Neural cell (in vitro differentiated cells): ENCODE measurements at regions not wholly inside any gene's neighbourhood (a gene's known extent, or its start where the extent isn't known, plus 50 kb on each side); places are given as distances from the start of the nearest gene placed in this dataset.

Source experiments
- H2AFZ ChIP-seq: fragments of 200-600, 300-800 bp; sonication (generic), shearing (Covaris generic); 2 replicates; pipeline ENCODE4 v1.6.0; 2014; ENCODE audit warnings: low read depth, mild to moderate bottlenecking, antibody characterized with exemption, low read length, moderate library complexity
- H3F3A ChIP-seq: fragments of 200-600 bp; shearing (Covaris generic); 2 replicates; pipeline ENCODE4 v1.6.1; 2016; ENCODE audit warnings: mild to moderate bottlenecking, moderate library complexity, mixed read lengths, antibody characterized with exemption, low read length; ENCODE audit not compliant: insufficient read depth, poor library complexity, severe bottlenecking
- H3K27ac ChIP-seq: fragments of 200-600, 300-800 bp; sonication (generic), shearing (Covaris generic); 2 replicates; pipeline ENCODE4 v1.5.1; 2014; ENCODE audit warnings: mild to moderate bottlenecking, low read length, moderate library complexity
- H3K27me3 ChIP-seq: fragments of 300-800, 200-600 bp; sonication (generic), shearing (Covaris generic); 2 replicates; pipeline ENCODE4 v1.6.0; 2014; ENCODE audit warnings: mild to moderate bottlenecking, low read depth, low read length, moderate library complexity; ENCODE audit not compliant: insufficient read depth
- H3K36me3 ChIP-seq: fragments of 300-800, 200-600 bp; sonication (generic), shearing (Covaris generic); 2 replicates; pipeline ENCODE4 v1.5.1; 2014; ENCODE audit warnings: mild to moderate bottlenecking, antibody characterized with exemption, low read length, moderate library complexity; ENCODE audit not compliant: insufficient read depth
- H3K4me2 ChIP-seq: fragments of 300-800, 200-600 bp; sonication (generic), shearing (Covaris generic); 2 replicates; pipeline ENCODE4 v1.6.0; 2014; ENCODE audit warnings: mild to moderate bottlenecking, low read length
- H3K4me3 ChIP-seq: fragments of 300-800, 200-600 bp; sonication (generic), shearing (Covaris generic); 2 replicates; pipeline ENCODE4 v1.5.1; 2014; ENCODE audit warnings: mild to moderate bottlenecking, low read length, moderate library complexity
- H3K79me2 ChIP-seq: fragments of 200-600 bp; shearing (Covaris generic); replicated peaks from 2 replicates; pipeline ENCODE4 v1.6.0; 2014; ENCODE audit warnings: mild to moderate bottlenecking, low read length, moderate library complexity; ENCODE audit not compliant: insufficient read depth
- H3K9ac ChIP-seq: fragments of 300-800, 200-600 bp; sonication (generic), shearing (Covaris generic); 2 replicates; pipeline ENCODE4 v1.6.1; 2016; ENCODE audit warnings: mild to moderate bottlenecking, low read length, mixed read lengths
- H3K9me2 ChIP-seq: fragments of 200-600 bp; shearing (Covaris generic); 2 replicates; pipeline ENCODE4 v1.6.1; 2016; ENCODE audit warnings: mild to moderate bottlenecking, low read length, mixed read lengths; ENCODE audit not compliant: insufficient read depth
- H3K9me3 ChIP-seq: fragments of 200-600, 300-800 bp; sonication (generic), shearing (Covaris generic); 2 replicates; pipeline ENCODE4 v1.6.1; 2016; ENCODE audit warnings: mild to moderate bottlenecking, mixed run types, low read length, moderate library complexity, mixed read lengths
- H4K20me1 ChIP-seq: fragments of 200-600 bp; shearing (Covaris generic); 2 replicates; pipeline ENCODE4 v1.6.1; 2016; ENCODE audit warnings: mild to moderate bottlenecking, mixed run types; ENCODE audit not compliant: insufficient read depth
- EP300 ChIP-seq: fragments of 450-650 bp; conservative IDR thresholded peaks from 2 replicates; pipeline ENCODE4 v1.6.1; 2014; ENCODE audit warnings: antibody characterized with exemption, mild to moderate bottlenecking, moderate library complexity; ENCODE audit not compliant: poor library complexity, severe bottlenecking
- EZH2 ChIP-seq: fragments of 200-600, 300-800 bp; shearing (Covaris generic), sonication (generic); IDR thresholded peaks from 2 replicates; pipeline ENCODE4 v1.6.1; 2014; ENCODE audit warnings: antibody characterized with exemption, low read length, borderline replicate concordance, mild to moderate bottlenecking; ENCODE audit not compliant: insufficient read depth, poor library complexity, severe bottlenecking
- MXI1 ChIP-seq: fragments of 450-650 bp; conservative IDR thresholded peaks from 2 replicates; pipeline ENCODE4 v1.6.1; 2014; ENCODE audit warnings: antibody characterized with exemption, mild to moderate bottlenecking; ENCODE audit not compliant: poor library complexity, severe bottlenecking
- POLR2AphosphoS5 ChIP-seq: IDR thresholded peaks from 2 replicates; pipeline ENCODE4 v1.6.1; 2012
- TAF1 ChIP-seq: IDR thresholded peaks from 2 replicates; pipeline ENCODE4 v1.6.1; 2012; ENCODE audit warnings: low read depth
- TF ChIP-seq, protein P1 (sequence below): IDR thresholded peaks from 2 replicates; pipeline ENCODE4 v1.6.1; 2012; ENCODE audit warnings: borderline replicate concordance
- TF ChIP-seq, protein P2 (sequence below): fragments of 450-650 bp; IDR thresholded peaks from 2 replicates; pipeline ENCODE4 v1.5.1; 2014; ENCODE audit warnings: antibody characterized with exemption, mild to moderate bottlenecking, moderate library complexity; ENCODE audit not compliant: poor library complexity, severe bottlenecking

DNA sequence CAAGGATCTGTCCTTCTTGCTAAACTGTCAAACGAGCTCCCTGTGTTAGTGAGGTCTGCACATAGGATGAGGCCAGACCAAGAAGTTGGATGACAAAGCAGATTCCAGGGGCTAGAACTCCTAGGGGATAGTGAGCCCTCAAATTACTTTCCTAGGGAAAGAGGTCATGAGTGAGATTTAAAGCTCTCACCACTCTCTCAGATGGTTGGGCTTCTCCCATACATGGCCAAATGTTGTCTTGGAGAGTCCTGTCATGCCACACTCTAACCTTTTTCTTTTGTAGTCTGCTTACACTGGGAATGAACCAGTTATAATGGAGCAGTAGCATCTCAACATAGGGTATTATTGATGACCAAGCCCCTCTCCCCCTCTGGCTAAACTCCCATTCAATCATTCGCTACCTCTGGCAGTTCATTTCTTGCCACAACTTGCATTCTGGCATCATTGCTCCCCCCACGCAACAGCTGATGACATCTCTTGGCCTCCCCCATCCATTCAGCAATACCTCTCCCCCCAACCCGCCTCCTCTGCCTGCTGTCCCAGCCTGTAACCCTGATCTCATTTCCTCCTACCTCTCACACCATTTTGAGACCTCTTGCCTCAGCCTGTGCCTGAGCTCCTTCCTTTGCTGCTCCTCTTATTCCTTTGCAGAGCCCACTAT is 64.7 kb upstream of the CISTR start:
- TF ChIP-seq EP300, result no peak
- TF ChIP-seq TAF1, result no peak
- no peak for TF ChIP-seq EZH2
- TF ChIP-seq POLR2AphosphoS5, result no peak
- Histone ChIP-seq H3K27ac (no peak overlapping the region), H3F3A (no peaks in the 10 kb centered on the region), H3K79me2 (no peaks in the 10 kb centered on the region), H4K20me1 (no peaks in the 10 kb centered on the region), H3K36me3 (no peaks in the 10 kb centered on the region), H3K4me3 (no peak overlapping the region), H3K9ac (no peak overlapping the region), H3K4me2 (no peak overlapping the region), H2AFZ (no peak overlapping the region), H3K9me3 (no peaks in the 10 kb centered on the region), H3K9me2 (no peaks in the 10 kb centered on the region), H3K27me3 (peaks cover 3% of the 10 kb centered on the region)

DNA sequence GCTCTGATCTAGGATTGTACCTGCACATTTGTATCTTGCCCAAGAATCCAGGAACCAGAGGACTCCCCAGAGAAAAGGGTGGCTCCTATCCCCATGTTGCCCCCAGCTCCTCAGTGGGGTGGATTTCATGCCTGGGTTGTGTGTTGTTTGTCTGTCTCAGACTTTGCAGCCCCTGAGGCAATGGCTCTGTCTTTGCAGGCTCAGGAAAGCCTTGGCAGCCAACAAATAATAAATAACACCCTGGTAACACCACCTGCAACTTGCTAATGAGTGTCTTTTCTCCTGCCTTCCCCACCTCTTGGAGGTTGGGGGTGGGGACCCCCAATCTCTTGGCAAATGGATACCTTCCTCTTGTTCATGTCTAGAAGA is 65.2 kb upstream of the CISTR start:
- no peaks in the 10 kb centered on the region for H4K20me1 ChIP-seq
- H3K4me3 ChIP-seq, result no peak overlapping the region
- H3K4me2 ChIP-seq, result no peak overlapping the region
- no peak overlapping the region for H3K9ac ChIP-seq
- no peaks in the 10 kb centered on the region for H3K36me3 ChIP-seq
- no peak overlapping the region for H2AFZ ChIP-seq
- TF ChIP-seq EZH2 (no peak), MXI1 (no peak), POLR2AphosphoS5 (no peak), TAF1 (no peak)
- TF ChIP-seq, protein P1, sequence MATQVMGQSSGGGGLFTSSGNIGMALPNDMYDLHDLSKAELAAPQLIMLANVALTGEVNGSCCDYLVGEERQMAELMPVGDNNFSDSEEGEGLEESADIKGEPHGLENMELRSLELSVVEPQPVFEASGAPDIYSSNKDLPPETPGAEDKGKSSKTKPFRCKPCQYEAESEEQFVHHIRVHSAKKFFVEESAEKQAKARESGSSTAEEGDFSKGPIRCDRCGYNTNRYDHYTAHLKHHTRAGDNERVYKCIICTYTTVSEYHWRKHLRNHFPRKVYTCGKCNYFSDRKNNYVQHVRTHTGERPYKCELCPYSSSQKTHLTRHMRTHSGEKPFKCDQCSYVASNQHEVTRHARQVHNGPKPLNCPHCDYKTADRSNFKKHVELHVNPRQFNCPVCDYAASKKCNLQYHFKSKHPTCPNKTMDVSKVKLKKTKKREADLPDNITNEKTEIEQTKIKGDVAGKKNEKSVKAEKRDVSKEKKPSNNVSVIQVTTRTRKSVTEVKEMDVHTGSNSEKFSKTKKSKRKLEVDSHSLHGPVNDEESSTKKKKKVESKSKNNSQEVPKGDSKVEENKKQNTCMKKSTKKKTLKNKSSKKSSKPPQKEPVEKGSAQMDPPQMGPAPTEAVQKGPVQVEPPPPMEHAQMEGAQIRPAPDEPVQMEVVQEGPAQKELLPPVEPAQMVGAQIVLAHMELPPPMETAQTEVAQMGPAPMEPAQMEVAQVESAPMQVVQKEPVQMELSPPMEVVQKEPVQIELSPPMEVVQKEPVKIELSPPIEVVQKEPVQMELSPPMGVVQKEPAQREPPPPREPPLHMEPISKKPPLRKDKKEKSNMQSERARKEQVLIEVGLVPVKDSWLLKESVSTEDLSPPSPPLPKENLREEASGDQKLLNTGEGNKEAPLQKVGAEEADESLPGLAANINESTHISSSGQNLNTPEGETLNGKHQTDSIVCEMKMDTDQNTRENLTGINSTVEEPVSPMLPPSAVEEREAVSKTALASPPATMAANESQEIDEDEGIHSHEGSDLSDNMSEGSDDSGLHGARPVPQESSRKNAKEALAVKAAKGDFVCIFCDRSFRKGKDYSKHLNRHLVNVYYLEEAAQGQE, result no peak
- TF ChIP-seq, protein P2, sequence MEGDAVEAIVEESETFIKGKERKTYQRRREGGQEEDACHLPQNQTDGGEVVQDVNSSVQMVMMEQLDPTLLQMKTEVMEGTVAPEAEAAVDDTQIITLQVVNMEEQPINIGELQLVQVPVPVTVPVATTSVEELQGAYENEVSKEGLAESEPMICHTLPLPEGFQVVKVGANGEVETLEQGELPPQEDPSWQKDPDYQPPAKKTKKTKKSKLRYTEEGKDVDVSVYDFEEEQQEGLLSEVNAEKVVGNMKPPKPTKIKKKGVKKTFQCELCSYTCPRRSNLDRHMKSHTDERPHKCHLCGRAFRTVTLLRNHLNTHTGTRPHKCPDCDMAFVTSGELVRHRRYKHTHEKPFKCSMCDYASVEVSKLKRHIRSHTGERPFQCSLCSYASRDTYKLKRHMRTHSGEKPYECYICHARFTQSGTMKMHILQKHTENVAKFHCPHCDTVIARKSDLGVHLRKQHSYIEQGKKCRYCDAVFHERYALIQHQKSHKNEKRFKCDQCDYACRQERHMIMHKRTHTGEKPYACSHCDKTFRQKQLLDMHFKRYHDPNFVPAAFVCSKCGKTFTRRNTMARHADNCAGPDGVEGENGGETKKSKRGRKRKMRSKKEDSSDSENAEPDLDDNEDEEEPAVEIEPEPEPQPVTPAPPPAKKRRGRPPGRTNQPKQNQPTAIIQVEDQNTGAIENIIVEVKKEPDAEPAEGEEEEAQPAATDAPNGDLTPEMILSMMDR, result no peak
- no peaks in the 10 kb centered on the region for H3K9me3 ChIP-seq
- no peaks in the 10 kb centered on the region for H3K27me3 ChIP-seq
- no peaks in the 10 kb centered on the region for H3F3A ChIP-seq
- H3K9me2 ChIP-seq, result no peaks in the 10 kb centered on the region
- H3K27ac ChIP-seq, result no peak overlapping the region
- H3K79me2 ChIP-seq, result no peaks in the 10 kb centered on the region
